ENCODE measurements at regions not wholly inside any gene's neighbourhood (a gene's known extent, or its start where the extent isn't known, plus 50 kb on each side); places are given as distances from the start of the nearest gene placed in this dataset.

DNA sequence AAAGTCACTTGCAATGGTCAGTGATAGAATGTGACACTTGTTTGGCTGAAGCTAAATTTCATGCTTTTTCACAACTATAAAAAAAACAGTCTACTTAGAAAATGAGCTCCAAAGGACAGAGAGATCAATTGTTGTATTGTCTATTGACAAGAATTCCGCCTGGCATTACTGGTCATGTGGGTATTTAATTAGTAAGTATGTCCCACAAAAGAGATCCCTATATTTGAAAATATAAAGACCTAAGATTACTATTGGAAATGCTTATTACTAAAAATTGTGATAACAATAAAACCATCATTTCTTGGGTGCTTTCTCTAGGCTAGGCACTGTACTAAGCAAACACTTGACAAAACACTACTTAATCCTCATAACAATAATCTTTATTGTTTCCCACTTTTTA lies 745.2 kb upstream of the C9orf72 start:
- DNase-seq (ENCODE audit: low read depth): no peak

DNA sequence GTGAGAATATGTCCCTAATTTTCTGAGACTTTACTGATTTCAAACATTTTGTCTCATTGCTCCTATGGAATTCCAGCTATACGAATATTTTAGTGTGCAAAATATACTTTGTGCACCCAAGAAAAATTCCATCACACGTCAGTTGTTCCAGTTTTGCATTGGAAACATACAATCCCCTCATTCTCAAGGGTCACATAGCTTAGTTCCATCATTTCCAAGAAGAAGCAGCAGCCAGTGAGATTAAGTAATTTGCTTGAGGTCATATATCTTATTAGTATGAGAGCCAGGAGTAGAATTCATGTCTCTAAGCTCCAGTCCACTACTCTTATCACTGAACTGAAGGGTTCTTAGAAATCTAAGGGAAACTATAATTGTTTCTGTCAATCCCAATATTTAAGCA lies 746.7 kb upstream of the C9orf72 start:
- DNase-seq (ENCODE audit: low read depth): no peak

DNA sequence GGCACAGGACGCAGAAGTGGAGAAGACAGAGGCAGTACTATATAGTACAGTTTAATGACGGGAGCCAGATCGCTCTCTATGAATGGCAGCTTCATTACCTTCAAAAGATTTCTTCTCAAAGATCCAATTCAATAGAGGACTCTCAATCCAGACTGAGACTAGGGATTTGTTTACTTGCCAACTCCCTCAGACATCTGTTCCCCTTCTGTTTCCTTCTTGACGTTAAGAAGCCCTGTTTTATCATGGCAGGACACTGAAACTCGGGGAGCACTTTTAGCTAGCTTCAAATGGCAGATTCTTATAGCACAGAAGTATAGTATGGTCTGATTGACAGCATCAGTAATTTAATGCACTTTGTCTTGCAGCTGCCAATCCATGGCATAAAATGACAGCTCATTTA lies 747.3 kb upstream of the C9orf72 start:
- DNase-seq (ENCODE audit: low read depth): no peak

DNA sequence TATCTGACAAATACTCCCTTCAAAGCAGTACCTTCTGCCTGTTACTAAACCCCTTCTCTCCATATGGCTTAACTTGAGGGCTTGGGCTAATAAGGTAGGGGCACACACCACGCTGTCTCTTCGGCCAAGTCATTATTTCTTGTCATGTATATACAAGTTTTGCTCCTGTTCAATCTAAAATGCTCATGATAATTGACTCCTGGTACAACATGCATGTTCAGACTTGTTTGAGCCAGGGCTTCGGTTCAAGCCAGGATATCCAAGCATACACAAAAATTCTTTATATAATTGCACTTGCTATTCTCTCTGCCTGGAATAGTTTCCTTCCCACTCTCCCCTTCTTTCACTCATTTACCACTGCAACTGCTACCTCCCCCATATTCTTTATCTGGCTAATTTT lies 756.0 kb upstream of the C9orf72 start:
- DNase-seq (ENCODE audit: low read depth): no peak

DNA sequence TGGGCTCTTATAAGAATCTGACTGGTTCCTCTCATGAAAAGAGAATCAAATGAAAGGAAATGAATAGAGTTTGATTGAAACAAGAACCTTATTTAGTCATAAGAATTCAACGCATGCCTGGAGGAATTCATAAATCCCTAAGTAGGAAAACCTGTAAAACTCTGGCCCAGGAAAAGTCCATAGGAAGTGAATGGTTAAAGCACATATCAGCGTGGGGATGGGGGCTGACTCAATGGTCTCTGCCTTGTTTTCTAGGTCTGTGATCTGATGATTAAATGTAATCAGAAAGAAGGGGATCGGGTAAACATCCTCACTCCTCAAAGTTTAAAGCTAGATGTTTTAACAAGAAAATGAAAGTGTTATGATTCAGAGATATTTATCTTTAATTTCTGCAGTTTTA lies 759.4 kb upstream of the C9orf72 start:
- no peak for DNase-seq (ENCODE audit: low read depth)

DNA sequence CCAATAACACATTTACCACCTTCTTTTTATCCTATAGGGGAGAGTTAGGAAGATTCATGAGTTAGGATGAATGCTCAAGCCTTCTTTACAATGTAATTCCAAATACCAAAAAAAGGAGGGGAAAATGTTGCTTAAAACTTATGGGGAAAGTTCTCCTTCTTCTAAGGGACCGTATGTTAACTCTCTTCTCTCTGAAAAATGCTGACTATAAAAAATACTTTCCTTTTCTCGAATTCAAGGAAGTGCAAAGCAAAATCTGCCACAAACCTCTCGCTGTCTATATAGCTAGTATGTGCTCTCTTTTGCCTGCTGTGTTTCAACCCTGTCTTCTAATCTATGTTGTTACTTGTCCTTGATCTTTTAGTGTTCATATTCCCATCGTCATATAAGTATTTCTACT lies 768.6 kb upstream of the C9orf72 start:
- DNase-seq (ENCODE audit: low read depth): no peak

DNA sequence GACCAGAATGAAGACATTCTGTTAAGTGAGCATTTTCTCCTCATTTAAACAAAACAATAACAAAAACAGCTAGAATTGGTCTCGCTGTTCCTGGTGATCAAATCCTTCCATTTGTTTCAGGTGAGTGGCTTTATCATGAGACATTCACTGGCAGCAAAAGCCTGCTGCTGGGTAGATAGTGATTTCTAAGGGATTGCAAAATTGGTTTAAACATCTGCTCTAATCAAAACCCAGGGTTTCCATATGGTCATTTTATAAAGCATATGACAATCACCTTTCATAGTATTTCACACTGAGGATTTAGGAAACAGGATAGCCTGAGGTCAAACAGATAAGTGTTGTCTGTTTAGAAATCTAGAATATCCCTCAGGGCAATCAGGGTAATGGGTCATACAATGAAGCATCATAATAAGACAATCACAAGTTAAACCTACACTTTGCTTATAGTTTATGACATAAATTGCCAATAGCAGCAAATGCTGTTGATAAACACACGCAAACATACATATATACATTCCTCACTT lies 769.6 kb upstream of the C9orf72 start:
- no peak for DNase-seq (ENCODE audit: low read depth)

DNA sequence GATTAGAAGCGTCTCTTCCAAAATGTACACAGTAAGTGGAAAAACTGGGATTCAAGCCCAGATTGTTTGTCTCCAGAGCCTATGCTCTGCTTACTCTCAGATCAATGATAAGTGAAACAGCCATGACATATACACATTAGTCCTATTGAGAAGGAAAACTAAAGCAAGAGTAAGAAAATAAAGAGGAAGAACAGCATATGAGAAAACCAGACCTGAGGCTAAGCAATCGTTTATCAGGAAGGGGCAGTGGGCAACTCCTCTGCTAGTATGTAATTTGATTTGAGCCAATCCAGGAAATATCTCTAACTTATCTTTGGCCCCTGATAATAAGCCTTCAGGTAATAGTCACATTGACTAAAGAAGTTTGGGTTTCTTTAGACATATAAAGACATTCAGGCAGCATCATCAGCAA lies 789.9 kb upstream of the C9orf72 start:
- DNase-seq (ENCODE audit: low read depth): no peak

DNA sequence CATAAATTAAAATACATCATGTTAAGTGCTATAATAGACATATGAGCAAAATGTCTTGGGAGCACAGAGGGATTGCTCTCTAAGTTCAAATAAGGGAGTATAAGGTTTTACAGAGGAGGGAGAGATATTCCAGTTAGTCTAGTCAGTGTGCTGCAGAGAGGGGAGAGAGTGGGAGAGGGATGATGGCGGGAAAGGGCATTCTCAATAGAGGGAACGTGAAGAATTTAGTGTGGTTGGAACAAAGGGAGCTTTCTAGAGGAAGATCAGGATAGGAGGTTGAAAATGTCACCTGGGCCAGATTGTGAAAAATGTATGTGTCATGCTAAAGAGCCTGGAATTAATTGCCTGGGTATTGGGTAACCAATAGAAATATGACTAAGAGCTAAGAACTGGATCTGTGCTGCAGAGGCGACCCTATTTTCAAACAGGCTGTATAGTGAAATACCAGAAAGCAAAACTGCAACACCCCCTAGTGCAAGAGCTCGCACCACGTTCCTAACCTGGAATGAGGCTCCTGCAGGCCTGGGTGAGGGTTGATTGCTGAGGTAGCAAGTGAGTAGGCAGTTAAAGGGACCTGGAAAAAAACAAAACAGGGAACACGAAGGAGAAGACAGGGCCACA lies 791.8 kb upstream of the C9orf72 start:
- DNase-seq (ENCODE audit: low read depth): peak; percentile 27

DNA sequence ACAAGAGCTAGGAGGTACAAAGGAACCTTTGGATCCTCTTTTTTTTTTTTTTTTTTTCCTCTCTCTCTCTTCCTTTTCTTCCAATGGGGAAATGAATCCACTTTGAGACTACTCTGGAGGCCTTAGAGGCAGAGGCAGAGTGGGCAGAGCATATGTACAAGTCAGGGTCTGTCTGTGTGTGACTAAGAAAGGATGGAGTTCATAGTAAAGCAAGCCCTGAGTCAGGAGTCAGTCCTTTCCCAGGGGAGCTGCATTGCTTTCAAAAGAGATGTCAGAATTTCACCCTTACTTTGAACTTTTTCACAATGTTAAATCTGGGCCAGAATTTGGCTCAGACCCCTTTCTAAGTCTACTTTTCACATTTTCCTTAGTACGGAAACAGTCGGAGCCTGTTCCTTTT lies 792.4 kb upstream of the C9orf72 start:
- peak; percentile 2 for DNase-seq (ENCODE audit: low read depth)

DNA sequence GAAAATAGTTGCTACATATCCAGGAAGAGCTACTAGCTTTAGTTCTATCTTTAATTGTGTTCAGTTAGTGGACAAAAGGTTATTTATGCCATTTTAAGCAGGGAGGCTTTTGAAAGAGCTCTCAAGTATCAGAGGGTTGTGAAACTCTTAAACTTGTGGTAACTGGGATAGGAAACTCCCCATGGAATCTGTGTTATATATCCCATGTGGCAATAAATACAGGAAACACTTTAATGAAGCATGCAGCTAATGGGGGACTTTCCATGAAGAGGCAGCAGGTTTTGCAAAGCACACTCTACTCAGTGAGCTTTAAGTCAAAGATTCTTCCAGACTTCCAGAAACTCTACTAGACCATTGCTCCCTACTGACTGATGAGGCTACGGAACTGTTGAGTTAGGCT lies 805.0 kb upstream of the C9orf72 start:
- no peak for DNase-seq (ENCODE audit: low read depth)

DNA sequence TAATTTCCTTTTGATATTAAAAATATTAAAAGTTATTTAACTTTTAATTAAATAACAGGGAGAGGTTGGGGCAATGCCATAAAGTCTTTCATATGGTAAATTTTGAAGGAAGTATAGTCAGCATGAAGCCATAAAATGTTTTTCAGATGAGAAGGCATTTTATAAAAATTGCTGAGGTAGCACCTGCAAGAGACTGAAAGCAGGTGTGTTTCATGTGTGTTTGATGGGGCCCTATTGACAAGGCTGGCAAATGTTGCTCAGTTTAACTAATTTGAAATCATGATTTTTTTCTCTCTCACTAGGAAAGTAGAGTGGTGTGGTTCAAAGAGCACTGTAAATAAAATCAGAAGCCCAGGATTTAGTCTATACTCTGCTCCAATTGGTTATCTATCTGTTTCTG lies 805.8 kb upstream of the C9orf72 start:
- DNase-seq (ENCODE audit: low read depth): no peak

DNA sequence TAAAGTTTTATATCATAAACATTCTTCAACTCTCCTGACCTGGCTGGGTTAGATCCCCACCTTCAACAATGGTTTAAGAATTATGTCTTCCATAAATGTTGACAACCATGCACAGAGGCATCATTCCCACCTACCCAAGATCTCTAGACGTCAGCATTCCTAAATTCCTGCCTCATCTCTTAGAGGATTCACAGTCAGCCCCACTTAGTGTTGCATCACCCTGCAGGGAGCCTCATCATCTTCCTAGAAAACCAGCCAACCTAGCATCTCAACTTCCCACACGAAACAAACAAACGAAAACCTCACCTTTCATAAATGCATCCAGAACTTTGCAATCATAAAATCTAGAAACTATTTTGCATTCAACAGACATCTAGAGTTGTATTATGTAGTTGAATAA lies 816.1 kb upstream of the C9orf72 start:
- no peak for DNase-seq (ENCODE audit: low read depth)

DNA sequence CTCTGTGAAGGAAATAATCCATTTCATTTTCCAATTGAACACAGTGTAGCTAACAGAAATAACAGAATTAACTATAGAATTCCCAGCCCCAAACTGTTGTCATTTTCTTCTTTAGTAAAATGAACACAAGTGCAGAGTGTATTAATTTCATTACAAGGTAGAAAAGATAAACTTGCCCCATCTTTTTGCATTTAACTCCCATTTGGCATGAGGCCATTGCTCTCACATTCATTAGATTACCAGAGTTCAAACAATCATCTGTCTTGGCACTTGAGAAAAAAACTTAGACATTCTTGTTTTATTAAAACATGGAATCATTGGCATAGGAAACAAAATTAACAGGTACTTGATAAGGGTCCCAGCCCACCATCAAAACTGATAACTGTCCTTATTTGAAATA lies 821.5 kb upstream of the C9orf72 start:
- DNase-seq (ENCODE audit: low read depth): no peak

DNA sequence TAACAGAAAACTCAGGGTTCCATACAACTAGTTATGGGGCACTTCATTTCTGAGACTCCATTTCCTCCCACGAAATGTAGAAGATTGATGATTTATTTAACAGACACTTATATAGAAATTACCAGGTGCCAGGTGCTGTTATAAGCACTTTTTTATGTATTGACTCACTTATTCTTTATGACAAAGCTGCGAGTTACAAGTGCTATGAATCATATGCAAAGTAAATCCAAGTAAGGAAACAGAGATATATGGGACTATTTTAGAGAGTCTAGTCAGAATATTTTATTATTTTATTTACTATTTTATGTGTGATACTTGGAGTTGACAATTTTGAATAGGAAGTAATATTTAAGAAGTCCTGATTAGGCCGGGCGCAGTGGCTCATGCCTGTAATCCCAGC lies 822.8 kb upstream of the C9orf72 start:
- DNase-seq (ENCODE audit: low read depth): no peak

DNA sequence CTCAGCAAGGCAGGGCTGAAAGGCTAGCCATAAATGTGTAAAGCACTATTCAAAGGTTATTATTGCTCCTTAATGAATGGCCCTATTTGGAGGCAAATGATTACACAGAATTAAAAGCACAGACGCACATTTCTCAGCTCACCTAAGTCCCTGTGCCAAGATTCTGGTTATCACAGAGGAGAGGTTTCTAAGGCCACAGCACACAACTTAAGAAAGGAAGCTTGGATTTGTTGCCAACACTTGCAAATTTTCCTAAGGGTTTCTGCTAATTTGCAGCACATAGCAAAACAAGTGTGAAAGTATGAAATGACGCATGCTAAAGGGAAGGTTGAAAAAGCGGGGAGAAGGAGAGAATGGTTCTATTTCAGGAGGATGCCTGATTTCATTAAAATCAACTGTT lies 834.1 kb upstream of the C9orf72 start:
- no peak for DNase-seq (ENCODE audit: low read depth)

DNA sequence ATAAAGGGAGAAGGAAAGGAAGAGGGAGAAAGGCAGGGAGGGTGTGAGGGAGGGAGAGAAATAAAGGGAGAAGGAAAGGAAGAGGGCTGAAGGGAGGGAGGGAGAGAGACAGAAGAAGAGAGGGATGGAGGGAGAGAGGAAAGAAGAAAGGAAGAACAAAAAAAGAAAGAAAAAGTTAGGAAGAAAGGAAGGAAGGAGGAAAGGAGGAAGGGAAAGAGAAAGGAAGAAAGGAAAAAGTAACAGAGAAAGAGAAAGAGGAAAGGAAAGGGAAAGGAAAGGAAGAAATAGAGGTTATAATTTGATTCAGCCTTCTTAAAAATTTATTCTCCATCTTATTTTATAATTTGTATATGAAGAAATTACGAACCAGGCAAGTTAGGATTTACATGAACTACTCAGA lies 836.6 kb upstream of the C9orf72 start:
- no peak for DNase-seq (ENCODE audit: low read depth)

DNA sequence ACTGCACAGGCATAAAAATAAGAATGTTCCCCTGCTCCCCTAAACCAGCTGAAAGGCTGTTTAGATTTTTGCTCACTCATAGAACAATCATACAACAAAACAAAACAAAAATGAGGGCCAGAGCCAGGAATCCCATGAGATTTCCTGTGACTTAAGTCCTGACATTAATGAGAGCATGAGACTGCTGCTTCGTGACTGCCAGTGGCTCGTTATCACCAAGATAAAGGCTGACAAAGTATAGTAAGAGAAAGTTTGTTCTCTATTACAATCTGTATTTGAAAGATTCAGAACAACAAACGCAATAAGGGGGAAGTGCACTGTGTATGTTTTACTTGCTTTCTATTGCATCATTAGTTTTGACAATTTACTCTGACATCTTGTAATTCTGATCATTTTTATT lies 837.1 kb upstream of the C9orf72 start:
- DNase-seq (ENCODE audit: low read depth): peak; percentile 2

DNA sequence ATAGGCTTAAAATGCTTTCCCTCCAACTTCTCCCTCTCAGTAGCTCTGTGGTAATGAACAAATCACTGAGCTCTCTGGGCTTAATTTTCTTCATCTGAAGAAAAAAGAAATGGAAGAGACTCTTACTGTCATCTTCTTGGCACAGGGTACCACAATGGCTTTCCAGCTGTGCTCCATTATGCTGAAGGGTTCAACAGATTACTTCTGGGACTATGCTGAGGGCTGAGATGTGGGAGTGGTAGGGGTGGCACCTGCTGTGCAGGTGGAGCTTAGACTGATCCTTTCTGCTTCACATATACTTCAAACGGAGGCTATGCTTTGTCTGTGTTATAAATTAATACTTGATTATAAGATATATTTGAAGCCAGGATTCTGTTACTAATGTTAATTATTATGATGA lies 840.2 kb upstream of the C9orf72 start:
- DNase-seq (ENCODE audit: low read depth): no peak

DNA sequence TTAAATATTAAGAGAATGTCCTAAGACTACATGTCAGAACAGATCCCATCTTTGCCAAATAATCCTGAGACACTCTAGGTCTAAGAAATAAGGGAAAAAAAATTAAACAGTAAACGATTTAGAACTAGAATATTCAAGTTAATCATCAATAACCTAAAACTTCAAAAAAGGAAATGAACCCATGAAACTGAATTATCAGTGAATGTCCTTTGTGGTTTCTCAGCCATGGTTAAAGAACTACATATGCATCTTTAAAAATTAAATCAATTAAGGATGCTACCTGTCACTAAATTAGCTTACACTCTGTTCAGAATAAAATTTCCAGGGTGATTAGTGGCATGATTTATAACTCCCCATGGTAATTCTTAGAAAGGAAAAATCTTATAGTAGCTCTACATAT lies 850.0 kb upstream of the C9orf72 start:
- no peak for DNase-seq (ENCODE audit: low read depth)

DNA sequence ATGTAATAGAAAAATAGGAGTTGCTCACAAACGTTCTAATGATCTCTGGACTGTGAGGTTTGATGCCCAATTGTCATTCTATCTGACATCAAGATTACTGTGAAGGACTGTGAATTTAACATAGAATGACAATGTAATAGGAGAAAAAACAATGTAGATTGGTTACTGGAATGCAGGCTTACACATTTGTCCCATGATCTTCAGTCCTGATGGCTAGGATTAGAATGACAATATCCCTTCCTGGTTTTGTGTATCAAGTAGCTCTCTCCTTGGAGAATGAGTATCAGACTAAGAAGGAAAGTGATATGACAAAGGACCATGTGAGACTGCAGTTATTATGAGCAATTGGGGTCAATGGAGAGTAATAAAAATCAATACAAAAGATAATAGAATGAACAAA lies 862.2 kb upstream of the C9orf72 start:
- DNase-seq (ENCODE audit: low read depth): no peak

DNA sequence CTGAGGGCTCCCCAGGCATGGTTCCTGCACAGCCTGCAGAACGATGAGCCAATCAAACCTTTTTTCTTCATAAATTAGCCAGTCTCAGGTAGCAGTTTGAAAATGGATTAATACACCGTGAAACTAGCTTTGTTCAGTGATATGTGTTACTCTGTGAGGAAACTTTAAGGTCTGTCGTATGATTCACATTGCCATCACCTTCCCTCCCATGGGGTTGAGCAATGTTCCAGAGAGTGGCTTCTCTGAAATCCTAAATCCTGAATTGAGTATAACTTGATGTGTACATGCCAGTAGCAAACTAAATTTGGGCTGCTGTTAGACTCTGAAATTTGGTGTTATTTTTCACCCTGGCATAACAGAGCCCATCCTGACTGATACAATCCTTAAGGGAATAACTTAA lies 866.4 kb upstream of the C9orf72 start:
- DNase-seq (ENCODE audit: low read depth): no peak

DNA sequence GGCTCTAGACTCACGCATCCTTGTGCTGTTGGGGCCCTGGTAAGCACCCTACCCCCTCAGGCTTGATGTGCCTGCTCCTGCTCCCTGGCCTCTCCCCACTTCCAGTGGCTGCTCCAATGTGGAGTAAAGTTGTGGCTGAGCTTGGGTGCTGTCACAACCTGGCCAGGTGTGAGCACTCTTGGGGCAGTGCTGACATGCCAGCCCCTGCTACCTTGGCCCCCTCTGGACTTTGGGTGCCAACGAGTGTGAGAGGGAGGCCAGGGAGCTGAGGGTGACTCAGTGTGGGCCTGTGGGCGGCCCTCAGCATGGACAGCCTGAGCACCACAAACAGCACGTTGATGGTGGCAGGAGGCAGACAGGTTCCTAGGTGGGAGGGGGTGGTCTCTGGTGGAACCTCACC lies 870.2 kb upstream of the C9orf72 start:
- DNase-seq (ENCODE audit: low read depth): no peak

DNA sequence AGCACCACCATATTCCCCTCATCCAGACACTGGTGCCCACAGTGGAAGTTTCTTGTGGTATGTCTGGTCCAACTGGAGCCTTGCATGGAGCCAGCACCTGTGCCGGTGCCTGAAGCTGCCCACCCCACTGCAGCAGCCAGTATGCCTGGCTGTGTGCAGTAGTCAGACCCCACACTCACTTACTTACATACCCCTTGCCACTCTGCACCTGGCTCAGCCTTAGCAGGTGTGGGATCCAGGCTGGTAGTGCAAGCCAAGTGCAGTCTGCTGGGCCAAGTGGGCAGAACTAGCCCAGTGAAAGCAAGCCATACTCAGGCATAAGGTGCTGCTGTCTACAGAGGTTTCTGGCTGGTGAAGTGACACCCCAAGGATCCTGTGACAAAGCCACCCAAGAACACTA lies 871.4 kb upstream of the C9orf72 start:
- DNase-seq (ENCODE audit: low read depth): no peak

DNA sequence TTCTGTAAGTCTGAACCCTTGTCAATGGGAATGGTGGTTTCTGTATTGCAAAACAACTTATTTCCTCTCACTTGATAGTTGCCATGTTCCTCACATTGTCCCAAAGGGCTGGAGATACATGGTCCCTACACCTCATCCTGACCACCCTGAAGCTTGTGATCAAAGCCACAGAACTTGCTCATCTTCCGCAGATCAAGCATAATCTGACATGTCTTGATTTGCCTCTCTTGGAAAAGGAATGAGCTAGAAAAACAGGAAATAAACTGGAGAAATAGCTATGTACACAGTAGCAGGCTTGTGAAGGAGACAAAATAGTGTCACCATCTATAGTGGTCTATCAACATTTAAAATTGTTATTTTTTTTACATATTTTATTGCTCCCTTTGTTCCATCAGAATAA lies 871.9 kb upstream of the C9orf72 start:
- DNase-seq (ENCODE audit: low read depth): no peak
